Esophagus squamous epithelium (tissue), 4 donors: ENCODE measurements at regions not wholly inside any gene's neighbourhood (a gene's known extent, or its start where the extent isn't known, plus 50 kb on each side); places are given as distances from the start of the nearest gene placed in this dataset.

Experiments
- POLR2A ChIP-seq, 4 donors: fragments of 450-650 bp; IDR thresholded peaks; one replicate each; pipeline ENCODE4 v1.6.1; 2017; ENCODE audit warnings: antibody characterized with exemption in 4 of 4, mild to moderate bottlenecking in 4 of 4, moderate library complexity in 3 of 4
- TF ChIP-seq, protein P1 (sequence below), 6 experiments: fragments of 450-650 bp in 4 of 6; fragments of 200-600 bp in 2 of 6; sonication (generic) in 2 of 6; IDR thresholded peaks; one replicate each; pipeline ENCODE4 v1.5.1; 2016 to 2019; ENCODE audit warnings: antibody characterized with exemption in 6 of 6, mild to moderate bottlenecking in 4 of 6, moderate library complexity in 4 of 6

DNA sequence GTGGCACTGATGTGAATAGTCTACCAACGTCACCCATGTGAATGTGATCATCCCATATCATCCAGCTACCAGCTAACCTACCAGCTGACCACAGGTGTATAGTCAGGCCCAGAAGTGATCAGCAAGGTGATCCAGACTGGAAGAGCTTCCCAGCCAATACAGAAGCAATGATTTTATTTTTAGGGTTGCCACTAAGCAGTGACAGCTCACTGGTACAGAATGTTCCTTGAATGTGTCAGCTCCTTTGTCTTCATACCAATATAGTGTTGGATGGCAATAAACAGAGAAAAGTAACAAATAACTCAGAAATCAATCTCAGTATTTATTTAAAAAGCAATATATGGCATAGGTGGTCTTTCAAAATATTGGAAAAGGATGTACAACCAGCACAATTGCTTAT is 361.8 kb upstream of the CPEB2 start:
- TF ChIP-seq, protein P1, sequence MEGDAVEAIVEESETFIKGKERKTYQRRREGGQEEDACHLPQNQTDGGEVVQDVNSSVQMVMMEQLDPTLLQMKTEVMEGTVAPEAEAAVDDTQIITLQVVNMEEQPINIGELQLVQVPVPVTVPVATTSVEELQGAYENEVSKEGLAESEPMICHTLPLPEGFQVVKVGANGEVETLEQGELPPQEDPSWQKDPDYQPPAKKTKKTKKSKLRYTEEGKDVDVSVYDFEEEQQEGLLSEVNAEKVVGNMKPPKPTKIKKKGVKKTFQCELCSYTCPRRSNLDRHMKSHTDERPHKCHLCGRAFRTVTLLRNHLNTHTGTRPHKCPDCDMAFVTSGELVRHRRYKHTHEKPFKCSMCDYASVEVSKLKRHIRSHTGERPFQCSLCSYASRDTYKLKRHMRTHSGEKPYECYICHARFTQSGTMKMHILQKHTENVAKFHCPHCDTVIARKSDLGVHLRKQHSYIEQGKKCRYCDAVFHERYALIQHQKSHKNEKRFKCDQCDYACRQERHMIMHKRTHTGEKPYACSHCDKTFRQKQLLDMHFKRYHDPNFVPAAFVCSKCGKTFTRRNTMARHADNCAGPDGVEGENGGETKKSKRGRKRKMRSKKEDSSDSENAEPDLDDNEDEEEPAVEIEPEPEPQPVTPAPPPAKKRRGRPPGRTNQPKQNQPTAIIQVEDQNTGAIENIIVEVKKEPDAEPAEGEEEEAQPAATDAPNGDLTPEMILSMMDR (IDR thresholded peaks at IDR 0.05) = no peak
- no peak for TF ChIP-seq POLR2A (IDR thresholded peaks at IDR 0.05)
